H1 (cell line): ENCODE measurements at regions not wholly inside any gene's neighbourhood (a gene's known extent, or its start where the extent isn't known, plus 50 kb on each side); places are given as distances from the start of the nearest gene placed in this dataset.

Source experiments
- CTCF ChIA-PET: fragments of 300-600 bp; sonication (Branson Sonifier 250); formaldehyde crosslinking; loops from one replicate; lab custom pipeline; 2021; ENCODE audit not compliant: partially characterized antibody; lab: Charles Lee
- POLR2A ChIA-PET: fragments of 300-600 bp; sonication (Branson Sonifier 250); formaldehyde crosslinking; loops from one replicate; lab custom pipeline; 2021; ENCODE audit warnings: inconsistent platforms; ENCODE audit not compliant: partially characterized antibody; lab: Charles Lee
- DNase-seq, 2 experiments: peaks; one replicate each; pipeline versions ENCODE4 v3.0.0 to v3.0.0-alpha.2; 2010 to 2022; ENCODE audit warnings: low spot score in 2 of 2, low read depth in 1 of 2, mixed read lengths in 1 of 2
- FAIRE-seq: peaks from 2 replicates; lab custom pipeline; 2011; peaks lifted over from hg19 to GRCh38; lab: Jason Lieb, UNC
- H2AFZ ChIP-seq: 2 replicates; pipeline ENCODE4 v1.8.1; 2012; ENCODE audit warnings: low read length, inconsistent platforms
- H2AK5ac ChIP-seq: 2 replicates; pipeline ENCODE4 v1.6.1; 2013; ENCODE audit warnings: low read depth, low read length
- H2BK120ac ChIP-seq: replicated peaks from 2 replicates; pipeline ENCODE3; 2013; ENCODE audit warnings: low read depth, low read length, inconsistent platforms
- H2BK12ac ChIP-seq: 2 replicates; pipeline ENCODE4 v1.6.1; 2013; ENCODE audit warnings: low read depth, low read length
- H2BK15ac ChIP-seq: 2 replicates; pipeline ENCODE4 v1.6.1; 2013; ENCODE audit warnings: low read length
- H2BK20ac ChIP-seq: 2 replicates; pipeline ENCODE4 v1.6.1; 2013; ENCODE audit warnings: low read length
- H2BK5ac ChIP-seq: 2 replicates; pipeline ENCODE4 v1.6.1; 2013; ENCODE audit warnings: low read depth, low read length
- H3K14ac ChIP-seq: 2 replicates; pipeline ENCODE4 v1.6.1; 2013; ENCODE audit warnings: inconsistent platforms; ENCODE audit not compliant: insufficient read length
- H3K18ac ChIP-seq: 2 replicates; pipeline ENCODE4 v1.6.1; 2013; ENCODE audit warnings: low read length; ENCODE audit errors: extremely low read depth
- H3K23ac ChIP-seq: 2 replicates; pipeline ENCODE4 v1.6.1; 2013; ENCODE audit warnings: inconsistent platforms; ENCODE audit not compliant: insufficient read length
- H3K23me2 ChIP-seq: 2 replicates; pipeline ENCODE4 v1.6.1; 2013; ENCODE audit warnings: low read depth, low read length
- H3K27ac ChIP-seq: 2 replicates; pipeline ENCODE4 v1.6.1; 2011; ENCODE audit warnings: low read depth, low read length, inconsistent platforms
- H3K27me3 ChIP-seq, 4 experiments: replicated peaks in 1 of 4; 1 replicate in 1 of 4; 2 replicates in 3 of 4; pipeline versions ENCODE4 v1.6.1 to v1.8.1; 2011 to 2013; ENCODE audit warnings: low read length in 3 of 4, mild to moderate bottlenecking in 3 of 4, inconsistent platforms in 2 of 4, mixed read lengths in 2 of 4, moderate library complexity in 1 of 4; ENCODE audit not compliant: control insufficient read depth in 3 of 4, insufficient read depth in 3 of 4; ENCODE audit errors: extremely low read depth in 1 of 4
- H3K36me3 ChIP-seq, 4 experiments: 2 replicates each; pipeline versions ENCODE4 v1.6.1 to v1.8.1; 2011 to 2013; ENCODE audit warnings: mild to moderate bottlenecking in 4 of 4, low read length in 3 of 4, moderate library complexity in 2 of 4, control low read depth in 1 of 4, inconsistent platforms in 1 of 4; ENCODE audit not compliant: insufficient read depth in 4 of 4, control insufficient read depth in 2 of 4
- H3K4ac ChIP-seq: replicated peaks from 2 replicates; pipeline ENCODE3; 2013; ENCODE audit warnings: low read length, low read depth, mixed read lengths, inconsistent platforms; ENCODE audit not compliant: insufficient read length
- H3K4me1 ChIP-seq, 4 experiments: replicated peaks in 1 of 4; 1 replicate in 1 of 4; 2 replicates in 3 of 4; pipeline versions ENCODE4 v1.6.1 to v1.8.1; 2011 to 2013; ENCODE audit warnings: low read length in 3 of 4, inconsistent platforms in 2 of 4, mixed read lengths in 1 of 4; ENCODE audit not compliant: insufficient read depth in 4 of 4, control insufficient read depth in 3 of 4
- H3K4me2 ChIP-seq, 2 experiments: 2 replicates each; pipeline versions ENCODE4 v1.6.1 to v1.8.1; 2011 to 2013; ENCODE audit warnings: low read depth in 2 of 2, low read length in 2 of 2, control low read depth in 1 of 2, inconsistent platforms in 1 of 2, mild to moderate bottlenecking in 1 of 2; ENCODE audit not compliant: insufficient read depth in 1 of 2
- H3K4me3 ChIP-seq, 4 experiments: fragments of 200-600, 300-600 bp in 1 of 4; sonication (generic), shearing (Covaris generic), sonication (Bioruptor Twin) in 1 of 4; 2 replicates each; pipeline versions ENCODE4 v1.5.1 to v1.8.1; 2011 to 2016; ENCODE audit warnings: low read length in 4 of 4, low read depth in 3 of 4, control low read depth in 2 of 4, inconsistent platforms in 2 of 4, mild to moderate bottlenecking in 2 of 4, mixed read lengths in 1 of 4, moderate library complexity in 1 of 4; ENCODE audit not compliant: insufficient read depth in 2 of 4; ENCODE audit errors: extremely low read depth in 1 of 4
- H3K56ac ChIP-seq: replicated peaks from 2 replicates; pipeline ENCODE3; 2013; ENCODE audit warnings: low read depth, mild to moderate bottlenecking, mixed read lengths, low read length, inconsistent platforms; ENCODE audit not compliant: insufficient read length
- H3K79me1 ChIP-seq: 2 replicates; pipeline ENCODE4 v1.6.1; 2013; ENCODE audit warnings: low read depth, low read length, control low read depth
- H3K79me2 ChIP-seq, 2 experiments: 2 replicates each; pipeline versions ENCODE4 v1.6.1 to v1.8.1; 2012 to 2013; ENCODE audit warnings: low read length in 2 of 2, mild to moderate bottlenecking in 2 of 2, inconsistent platforms in 1 of 2; ENCODE audit not compliant: insufficient read depth in 2 of 2, control insufficient read depth in 1 of 2
- H3K9ac ChIP-seq, 4 experiments: replicated peaks in 1 of 4; 1 replicate in 1 of 4; 2 replicates in 3 of 4; pipeline versions ENCODE4 v1.6.1 to v1.8.1; 2011 to 2013; ENCODE audit warnings: low read depth in 3 of 4, low read length in 3 of 4, control low read depth in 2 of 4, mild to moderate bottlenecking in 2 of 4, moderate library complexity in 2 of 4, inconsistent platforms in 1 of 4; ENCODE audit errors: extremely low read depth in 1 of 4
- H3K9me3 ChIP-seq, 2 experiments: 2 replicates each; pipeline versions ENCODE4 v1.6.1 to v1.8.1; 2012 to 2013; ENCODE audit warnings: mild to moderate bottlenecking in 2 of 2, moderate library complexity in 2 of 2, control low read depth in 1 of 2, inconsistent platforms in 1 of 2, low read depth in 1 of 2, low read length in 1 of 2, mixed read lengths in 1 of 2; ENCODE audit not compliant: insufficient read depth in 2 of 2
- H4K20me1 ChIP-seq, 2 experiments: replicated peaks in 1 of 2; 2 replicates each; pipeline versions ENCODE3 to v1.8.1; 2011 to 2013; ENCODE audit warnings: inconsistent platforms in 2 of 2, low read length in 2 of 2, mild to moderate bottlenecking in 1 of 2; ENCODE audit not compliant: insufficient read depth in 2 of 2, control insufficient read depth in 1 of 2
- H4K5ac ChIP-seq: 2 replicates; pipeline ENCODE4 v1.6.1; 2013; ENCODE audit warnings: low read length, low read depth, mixed read lengths, inconsistent platforms; ENCODE audit not compliant: insufficient read length
- H4K8ac ChIP-seq: 2 replicates; pipeline ENCODE4 v1.8.0; 2013; ENCODE audit warnings: mild to moderate bottlenecking, moderate library complexity, low read length, inconsistent platforms; ENCODE audit not compliant: insufficient read depth; ENCODE audit errors: extremely low read depth
- H4K91ac ChIP-seq: replicated peaks from 2 replicates; pipeline ENCODE3; 2013; ENCODE audit warnings: low read length, mixed read lengths, inconsistent platforms; ENCODE audit not compliant: insufficient read length
- FOSL1 ChIP-seq: IDR thresholded peaks from 2 replicates; pipeline ENCODE4 v1.6.1; 2011; ENCODE audit warnings: mild to moderate bottlenecking, low read depth, low read length, moderate library complexity; ENCODE audit not compliant: insufficient read depth
- RAD21 ChIP-seq, 2 experiments: IDR thresholded peaks in 1 of 2; conservative IDR thresholded peaks in 1 of 2; 2 replicates each; pipeline ENCODE4 v1.6.1; 2011; ENCODE audit warnings: low read depth in 2 of 2, low read length in 2 of 2, improper control_type of control experiment in 1 of 2, inconsistent platforms in 1 of 2, mild to moderate bottlenecking in 1 of 2, moderate library complexity in 1 of 2
- SP2 ChIP-seq: IDR thresholded peaks from 2 replicates; pipeline ENCODE4 v1.6.1; 2012; ENCODE audit warnings: mild to moderate bottlenecking, low read length, inconsistent platforms
- WGBS, 2 experiments: shearing (Covaris generic) in 1 of 2; methylation state at CpG; one replicate each; pipeline versions ENCODE4 v1.1.6 to v1.1.7; 2013 to 2015; ENCODE audit warnings: low lambda C conversion rate in 2 of 2, mixed read lengths in 2 of 2, inconsistent platforms in 1 of 2, low coverage in 1 of 2, missing lambda C conversion rate in 1 of 2; ENCODE audit not compliant: insufficient replicate concordance in 2 of 2, insufficient coverage in 1 of 2, insufficient read length in 1 of 2; ENCODE audit errors: extremely low coverage in 1 of 2, missing lambda C conversion rate in 1 of 2; 5-methylcytosine and 5-hydroxymethylcytosine counted together
- TF ChIP-seq, protein P1 (sequence below), 3 experiments: IDR thresholded peaks; 1 replicate in 2 of 3; 2 replicates in 1 of 3; pipeline versions ENCODE4 v1.5.1 to v1.6.1; 2011; ENCODE audit warnings: low read length in 3 of 3, mild to moderate bottlenecking in 3 of 3, inconsistent platforms in 2 of 3, low read depth in 1 of 3, moderate library complexity in 1 of 3; ENCODE audit not compliant: insufficient read depth in 1 of 3; ENCODE audit errors: control extremely low read depth in 1 of 3

DNA sequence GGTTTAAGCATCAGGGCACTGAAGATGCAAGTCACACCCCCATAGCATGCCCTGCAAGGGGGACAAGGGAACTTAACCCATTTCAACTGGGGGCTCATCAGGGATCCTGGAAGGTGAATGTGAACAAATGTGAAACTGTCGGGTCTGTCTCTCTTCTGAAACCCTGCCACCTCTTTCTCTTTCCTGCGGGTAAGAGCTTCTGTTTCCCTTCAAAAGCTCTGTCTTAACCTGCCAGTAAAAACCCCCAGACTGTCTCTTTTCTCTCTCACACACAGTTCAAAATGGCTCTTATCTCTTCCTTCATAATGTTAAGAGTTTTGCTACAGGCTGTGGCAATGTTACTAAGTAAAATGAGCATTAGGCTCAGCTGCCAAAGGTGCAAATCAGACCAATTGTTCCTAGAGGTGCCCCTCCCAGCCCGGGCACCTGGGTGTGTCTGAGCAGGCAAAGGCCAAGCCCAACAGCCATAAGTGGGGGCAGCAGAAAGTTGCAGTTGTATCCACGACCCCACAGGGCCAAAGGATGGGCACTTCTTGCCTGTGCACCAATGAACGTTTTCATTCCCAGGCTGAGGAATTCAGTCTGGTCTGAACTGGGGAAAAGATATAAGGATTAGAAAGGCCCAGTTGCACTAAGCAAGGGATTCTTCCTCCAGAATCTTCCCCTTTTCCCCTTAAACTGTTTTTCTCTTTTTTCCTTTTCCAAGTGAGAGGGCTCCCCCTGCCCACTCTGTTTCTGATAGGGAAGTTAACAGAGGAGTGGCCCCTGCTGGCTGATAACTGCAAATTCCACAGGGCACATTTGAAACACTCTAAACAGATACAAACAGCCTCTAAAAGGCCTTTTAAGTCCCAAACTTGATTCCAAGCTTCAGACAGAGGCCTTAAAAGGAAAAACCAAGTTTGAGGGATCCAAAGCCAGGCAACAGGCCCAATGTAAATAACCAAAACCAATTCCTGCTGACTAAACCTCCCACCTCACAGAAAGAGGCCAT, 113.8 kb upstream of the EPHA6 start:
- no peaks in the 10 kb centered on the region; a peak in 1 of 4 replicates for H3K9me3 ChIP-seq
- H2BK15ac ChIP-seq: no peak overlapping the region
- TF ChIP-seq, protein P1, sequence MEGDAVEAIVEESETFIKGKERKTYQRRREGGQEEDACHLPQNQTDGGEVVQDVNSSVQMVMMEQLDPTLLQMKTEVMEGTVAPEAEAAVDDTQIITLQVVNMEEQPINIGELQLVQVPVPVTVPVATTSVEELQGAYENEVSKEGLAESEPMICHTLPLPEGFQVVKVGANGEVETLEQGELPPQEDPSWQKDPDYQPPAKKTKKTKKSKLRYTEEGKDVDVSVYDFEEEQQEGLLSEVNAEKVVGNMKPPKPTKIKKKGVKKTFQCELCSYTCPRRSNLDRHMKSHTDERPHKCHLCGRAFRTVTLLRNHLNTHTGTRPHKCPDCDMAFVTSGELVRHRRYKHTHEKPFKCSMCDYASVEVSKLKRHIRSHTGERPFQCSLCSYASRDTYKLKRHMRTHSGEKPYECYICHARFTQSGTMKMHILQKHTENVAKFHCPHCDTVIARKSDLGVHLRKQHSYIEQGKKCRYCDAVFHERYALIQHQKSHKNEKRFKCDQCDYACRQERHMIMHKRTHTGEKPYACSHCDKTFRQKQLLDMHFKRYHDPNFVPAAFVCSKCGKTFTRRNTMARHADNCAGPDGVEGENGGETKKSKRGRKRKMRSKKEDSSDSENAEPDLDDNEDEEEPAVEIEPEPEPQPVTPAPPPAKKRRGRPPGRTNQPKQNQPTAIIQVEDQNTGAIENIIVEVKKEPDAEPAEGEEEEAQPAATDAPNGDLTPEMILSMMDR (IDR thresholded peaks at IDR 0.05; ENCODE audit: control extremely low read depth in 1 of 3, insufficient read depth in 1 of 3, low read depth in 1 of 3, low read length in 3 of 3): peak; percentile 18 to 82 (median 55)
- peak; percentile 82 for TF ChIP-seq RAD21 (IDR thresholded peaks at IDR 0.05 in 1 of 2, conservative IDR thresholded peaks at IDR 0.05 in 1 of 2; ENCODE audit: low read depth in 2 of 2, low read length in 2 of 2)
- no peak for TF ChIP-seq SP2
- no peak for TF ChIP-seq FOSL1
- H3K23ac ChIP-seq: no peak overlapping the region
- ChIA-PET POLR2A (interaction anchor here (0.6 kb wide), 1 partner anchor 14 kb away, joined by 3 read pairs; no protein-coding TSS in a partner anchor), CTCF (interaction anchor here (0.6 to 2.2 kb wide), 14 partner anchors 10 to 1797 kb away, joined by 3 to 8 read pairs (median 3); no protein-coding TSS in a partner anchor)
- H2BK12ac ChIP-seq: no peak overlapping the region
- no peak overlapping the region for H3K4ac ChIP-seq
- no peaks in the 10 kb centered on the region; the same call in 1 of the 2 replicates for H3K23me2 ChIP-seq
- no peak overlapping the region for H3K56ac ChIP-seq
- H2BK5ac ChIP-seq: no peak overlapping the region
- no peaks in the 10 kb centered on the region for H3K79me2 ChIP-seq
- H3K36me3 ChIP-seq: no peaks in the 10 kb centered on the region
- no peak overlapping the region for H4K8ac ChIP-seq
- H3K18ac ChIP-seq: no peak overlapping the region; the same call in 1 of the 2 replicates
- DNase-seq: no peak
- H2AK5ac ChIP-seq: no peak overlapping the region
- H4K20me1 ChIP-seq: no peaks in the 10 kb centered on the region
- no peak overlapping the region for H4K91ac ChIP-seq
- H3K27ac ChIP-seq: no peak overlapping the region
- no peak overlapping the region for H2BK120ac ChIP-seq
- H3K79me1 ChIP-seq: no peaks in the 10 kb centered on the region
- H3K14ac ChIP-seq: no peak overlapping the region
- no peak overlapping the region; a peak in 1 of 7 replicates for H3K9ac ChIP-seq
- no peak overlapping the region for H3K4me2 ChIP-seq
- H4K5ac ChIP-seq: no peak overlapping the region
- H2BK20ac ChIP-seq: no peak overlapping the region
- peaks cover 0 to 2% (median 1%) of the 10 kb centered on the region in 4 experiments; a peak in 2 of 7 replicates for H3K4me1 ChIP-seq
- peak overlapping the region; percentile 95 for H2AFZ ChIP-seq
- no peaks in the 10 kb centered on the region for H3K27me3 ChIP-seq
- no peak for FAIRE-seq
- WGBS, 2 experiments: 87% methylated on average over 5 of the region's 5 CpGs; no CpG with 5 or more reads in 1 of the 2 experiments
- no peak overlapping the region for H3K4me3 ChIP-seq
